ENCODE measurements at regions not wholly inside any gene's neighbourhood (a gene's known extent, or its start where the extent isn't known, plus 50 kb on each side); places are given as distances from the start of the nearest gene placed in this dataset.
"Not testable (repeated sequence)": the region's sequence is repeated elsewhere in the genome, so short reads cannot be mapped to it uniquely, and the experiment has no call there.

- no peaks in the 10 kb centered on the region for H3K79me2 ChIP-seq (ENCODE audit: low read length)
- no peaks in the 10 kb centered on the region for H3K9me2 ChIP-seq (replicated peaks; ENCODE audit: insufficient read depth, low read length)
- no peaks in the 10 kb centered on the region for H3K36me3 ChIP-seq (replicated peaks; ENCODE audit: insufficient read depth, low read length)
- H3K9ac ChIP-seq (ENCODE audit: low read length), result no peak overlapping the region
- H3K4me1 ChIP-seq (ENCODE audit: low read length), result no peaks in the 10 kb centered on the region
- no peaks in the 10 kb centered on the region for H3F3A ChIP-seq (ENCODE audit: insufficient read depth, low read length)
- H3K9me3 ChIP-seq (replicated peaks; ENCODE audit: insufficient read depth, low read length), result no peaks in the 10 kb centered on the region
- no peak overlapping the region for H3K4me2 ChIP-seq (ENCODE audit: low read depth, low read length)
- no peaks in the 10 kb centered on the region for H3K27me3 ChIP-seq (replicated peaks; ENCODE audit: insufficient read depth, low read length)
- H4K20me1 ChIP-seq (ENCODE audit: insufficient read depth, low read length), result no peaks in the 10 kb centered on the region
- DNase-seq, result no peak
- no peak overlapping the region for H2AFZ ChIP-seq (ENCODE audit: low read length)
- TF ChIP-seq EZH2phosphoT487 (IDR thresholded peaks at IDR 0.05; ENCODE audit: low read length) (no peak), CTCF (IDR thresholded peaks at IDR 0.05; ENCODE audit: low read length) (no peak), EZH2 (optimal IDR thresholded peaks at IDR 0.05; ENCODE audit: low read depth, low read length) (no peak)
- H3K4me3 ChIP-seq (ENCODE audit: low read length), result no peak overlapping the region
- no peak overlapping the region for H3K27ac ChIP-seq (ENCODE audit: low read length)
Observed at GRCh38 chr11:46175401-46176002, 54.2 kb upstream of the PHF21A start.

- H3K27me3 ChIP-seq (replicated peaks; ENCODE audit: insufficient read depth, low read length); DNase-seq; H3F3A ChIP-seq (ENCODE audit: insufficient read depth, low read length); H3K4me1 ChIP-seq (ENCODE audit: low read length); H3K4me2 ChIP-seq (ENCODE audit: low read depth, low read length); H3K27ac ChIP-seq (ENCODE audit: low read length); H3K9me2 ChIP-seq (replicated peaks; ENCODE audit: insufficient read depth, low read length); H3K9me3 ChIP-seq (replicated peaks; ENCODE audit: insufficient read depth, low read length); H3K79me2 ChIP-seq (ENCODE audit: low read length); H3K36me3 ChIP-seq (replicated peaks; ENCODE audit: insufficient read depth, low read length); H3K4me3 ChIP-seq (ENCODE audit: low read length); H3K9ac ChIP-seq (ENCODE audit: low read length); H2AFZ ChIP-seq (ENCODE audit: low read length); H4K20me1 ChIP-seq (ENCODE audit: insufficient read depth, low read length): not testable (repeated sequence)
Observed at GRCh38 chr11:46171693-46172092, 50.4 kb upstream of the PHF21A start.
